H9 (cell line): ENCODE measurements at regions not wholly inside any gene's neighbourhood (a gene's known extent, or its start where the extent isn't known, plus 50 kb on each side); places are given as distances from the start of the nearest gene placed in this dataset.

ENCODE experiments used
- DNase-seq: peaks from one replicate; pipeline ENCODE4 v3.0.0-alpha.2; 2017
- H2AFZ ChIP-seq: one replicate; pipeline ENCODE4 v1.6.1; 2013; ENCODE audit warnings: mild to moderate bottlenecking, low read length, control low read depth, moderate library complexity
- H2AK5ac ChIP-seq: 2 replicates; pipeline ENCODE4 v1.6.1; 2013; ENCODE audit warnings: low read length, control low read depth, mixed read lengths; ENCODE audit not compliant: insufficient read length
- H2BK120ac ChIP-seq: one replicate; pipeline ENCODE4 v1.6.1; 2013; ENCODE audit warnings: low read depth, mild to moderate bottlenecking, low read length, control low read depth, inconsistent platforms; ENCODE audit not compliant: poor library complexity, severe bottlenecking
- H2BK12ac ChIP-seq: 2 replicates; pipeline ENCODE4 v1.6.1; 2013; ENCODE audit warnings: low read length, control low read depth, mixed read lengths, low read depth; ENCODE audit not compliant: insufficient read length
- H2BK15ac ChIP-seq: 2 replicates; pipeline ENCODE4 v1.6.1; 2013; ENCODE audit warnings: low read depth, low read length, control low read depth
- H2BK20ac ChIP-seq: one replicate; pipeline ENCODE4 v1.6.1; 2013; ENCODE audit warnings: low read depth, mild to moderate bottlenecking, low read length, control low read depth, inconsistent platforms; ENCODE audit not compliant: poor library complexity, severe bottlenecking
- H2BK5ac ChIP-seq: 2 replicates; pipeline ENCODE4 v1.6.1; 2013; ENCODE audit warnings: low read length, control low read depth, mixed read lengths; ENCODE audit not compliant: insufficient read length
- H3K14ac ChIP-seq: 2 replicates; pipeline ENCODE4 v1.6.1; 2013; ENCODE audit warnings: low read length, control low read depth; ENCODE audit not compliant: insufficient read depth
- H3K18ac ChIP-seq: 2 replicates; pipeline ENCODE4 v1.6.1; 2013; ENCODE audit warnings: low read depth, mild to moderate bottlenecking, mixed read lengths, low read length, control low read depth; ENCODE audit not compliant: insufficient read length
- H3K23ac ChIP-seq: 2 replicates; pipeline ENCODE4 v1.6.1; 2013; ENCODE audit warnings: low read length, control low read depth, mixed read lengths, low read depth; ENCODE audit not compliant: insufficient read length
- H3K23me2 ChIP-seq: 2 replicates; pipeline ENCODE4 v1.6.1; 2013; ENCODE audit warnings: low read depth, mild to moderate bottlenecking, mixed read lengths, low read length, control low read depth; ENCODE audit not compliant: insufficient read length, poor library complexity, severe bottlenecking
- H3K27ac ChIP-seq: 2 replicates; pipeline ENCODE4 v1.5.1; 2013; ENCODE audit warnings: low read length, control low read depth, mixed read lengths, low read depth; ENCODE audit not compliant: insufficient read length
- H3K27me3 ChIP-seq: 2 replicates; pipeline ENCODE4 v1.6.1; 2013; ENCODE audit warnings: low read length, control low read depth, inconsistent platforms; ENCODE audit not compliant: insufficient read depth
- H3K4ac ChIP-seq: 2 replicates; pipeline ENCODE4 v1.6.1; 2013; ENCODE audit warnings: low read depth, mild to moderate bottlenecking, control low read depth, inconsistent platforms, low read length, moderate library complexity
- H3K4me1 ChIP-seq: 2 replicates; pipeline ENCODE4 v1.6.1; 2013; ENCODE audit warnings: low read length, control low read depth, inconsistent platforms; ENCODE audit not compliant: insufficient read depth
- H3K4me2 ChIP-seq: 2 replicates; pipeline ENCODE4 v1.6.1; 2013; ENCODE audit warnings: low read length, control low read depth, mixed read lengths; ENCODE audit not compliant: insufficient read length, insufficient read depth
- H3K56ac ChIP-seq: 2 replicates; pipeline ENCODE4 v1.6.1; 2013; ENCODE audit warnings: low read depth, mild to moderate bottlenecking, mixed read lengths, low read length, control low read depth; ENCODE audit not compliant: insufficient read length
- H3K79me1 ChIP-seq: 2 replicates; pipeline ENCODE4 v1.6.1; 2013; ENCODE audit warnings: low read depth, mild to moderate bottlenecking, moderate library complexity, low read length, control low read depth, inconsistent platforms; ENCODE audit not compliant: insufficient read depth, poor library complexity, severe bottlenecking
- H3K79me2 ChIP-seq: 2 replicates; pipeline ENCODE4 v1.6.1; 2013; ENCODE audit warnings: low read length, control low read depth, inconsistent platforms; ENCODE audit not compliant: insufficient read depth
- H3K9ac ChIP-seq: 2 replicates; pipeline ENCODE4 v1.6.1; 2013; ENCODE audit warnings: low read length, control low read depth, mixed read lengths; ENCODE audit not compliant: insufficient read length; ENCODE audit errors: extremely low read depth
- H3K9me3 ChIP-seq: one replicate; pipeline ENCODE4 v1.6.1; 2013; ENCODE audit warnings: low read depth, low read length, inconsistent platforms; ENCODE audit not compliant: control insufficient read depth
- H3T11ph ChIP-seq: one replicate; pipeline ENCODE4 v1.6.1; 2013; ENCODE audit warnings: mild to moderate bottlenecking, low read length, control low read depth, inconsistent platforms
- H4K20me1 ChIP-seq: one replicate; pipeline ENCODE4 v1.6.1; 2013; ENCODE audit not compliant: control insufficient read depth, insufficient read length, insufficient read depth
- H4K5ac ChIP-seq: 2 replicates; pipeline ENCODE4 v1.6.1; 2013; ENCODE audit warnings: low read depth, mild to moderate bottlenecking, mixed read lengths, low read length, control low read depth; ENCODE audit not compliant: insufficient read length
- H4K8ac ChIP-seq: replicated peaks from 2 replicates; pipeline ENCODE4 v1.6.1; 2013; ENCODE audit warnings: low read length, control low read depth, mixed read lengths, low read depth; ENCODE audit not compliant: insufficient read length
- H4K91ac ChIP-seq: 2 replicates; pipeline ENCODE4 v1.6.1; 2013; ENCODE audit warnings: low read depth, mild to moderate bottlenecking, moderate library complexity, mixed read lengths, low read length, control low read depth; ENCODE audit not compliant: insufficient read length
- H3K27ac Mint-ChIP-seq, 3 experiments: 2 replicates in 2 of 3; 3 replicates in 1 of 3; pipeline ENCODE4 v1.8.0; 2020 to 2021; ENCODE audit warnings: mixed read lengths in 3 of 3, mild to moderate bottlenecking in 1 of 3, moderate library complexity in 1 of 3
- H3K27me3 Mint-ChIP-seq: 2 replicates; pipeline ENCODE4 v1.8.0; 2021; ENCODE audit warnings: low read depth, mild to moderate bottlenecking, moderate library complexity, mixed read lengths
- H3K36me3 Mint-ChIP-seq, 3 experiments: 2 replicates in 2 of 3; 3 replicates in 1 of 3; pipeline ENCODE4 v1.8.0; 2020 to 2021; ENCODE audit warnings: low read depth in 3 of 3, mixed read lengths in 3 of 3; ENCODE audit not compliant: insufficient read depth in 1 of 3
- H3K4me1 Mint-ChIP-seq, 2 experiments: 2 replicates each; pipeline ENCODE4 v1.8.0; 2020; ENCODE audit warnings: mixed read lengths in 2 of 2
- H3K4me3 Mint-ChIP-seq, 2 experiments: 2 replicates in 1 of 2; 3 replicates in 1 of 2; pipeline ENCODE4 v1.8.0; 2020 to 2021; ENCODE audit warnings: mild to moderate bottlenecking in 2 of 2, mixed read lengths in 2 of 2, moderate library complexity in 1 of 2
- H3K9me3 Mint-ChIP-seq, 2 experiments: 2 replicates in 1 of 2; 3 replicates in 1 of 2; pipeline ENCODE4 v1.8.0; 2020; ENCODE audit warnings: mild to moderate bottlenecking in 2 of 2, mixed read lengths in 2 of 2, moderate library complexity in 1 of 2
- CTCF ChIP-seq: fragments of 200-600 bp; sonication (generic); conservative IDR thresholded peaks from 3 replicates; pipeline ENCODE4 v1.8.0; 2021; ENCODE audit warnings: antibody characterized with exemption, mild to moderate bottlenecking
- WGBS: extraction: QIAGEN DNeasy Blood & Tissue Kit; methylation state at CpG from one replicate; pipeline ENCODE4 v1.1.7; 2013; ENCODE audit warnings: missing lambda C conversion rate, low lambda C conversion rate, mixed read lengths; ENCODE audit not compliant: insufficient read length; ENCODE audit errors: extremely low coverage; 5-methylcytosine and 5-hydroxymethylcytosine counted together

- H3K27me3 Mint-ChIP-seq: peaks cover 3% of the 10 kb centered on the region; the same call in 1 of the 2 replicates
- Histone ChIP-seq H3K18ac (no peak overlapping the region), H4K20me1 (no peaks in the 10 kb centered on the region), H3K79me2 (no peaks in the 10 kb centered on the region), H3K4me2 (no peak overlapping the region), H2BK20ac (no peak overlapping the region), H2BK12ac (no peak overlapping the region), H3K9me3 (no peaks in the 10 kb centered on the region), H3T11ph (no peak overlapping the region), H3K27me3 (no peaks in the 10 kb centered on the region), H3K9ac (no peak overlapping the region), H3K56ac (no peak overlapping the region), H2BK120ac (no peak overlapping the region), H4K8ac (no peak overlapping the region), H3K4ac (no peak overlapping the region), H3K79me1 (no peaks in the 10 kb centered on the region), H3K14ac (no peak overlapping the region), H3K23ac (no peak overlapping the region), H2BK5ac (no peak overlapping the region), H2AFZ (no peak overlapping the region), H2AK5ac (no peak overlapping the region), H3K4me1 (peaks cover 23% of the 10 kb centered on the region; the same call in 1 of the 2 replicates), H3K27ac (no peak overlapping the region), H3K23me2 (peaks cover 4% of the 10 kb centered on the region), H2BK15ac (no peak overlapping the region), H4K5ac (no peak overlapping the region), H4K91ac (no peak overlapping the region)
- peaks cover 0 to 2% of the 10 kb centered on the region in 2 experiments; a peak in 1 of 5 replicates for H3K9me3 Mint-ChIP-seq
- WGBS: no CpG with 5 or more reads among the region's 2 CpGs
- TF ChIP-seq CTCF: no peak
- no peaks in the 10 kb centered on the region; a peak in 1 of 7 replicates for H3K36me3 Mint-ChIP-seq
- no peak overlapping the region for H3K27ac Mint-ChIP-seq
- DNase-seq: no peak
- peaks cover 66 to 71% of the 10 kb centered on the region in 2 experiments for H3K4me1 Mint-ChIP-seq
- H3K4me3 Mint-ChIP-seq: no peak overlapping the region
These were observed 135.5 kb upstream of the CCND2 start for GRCh38 chr12:4138051-4138450.
